ENCODE measurements at regions not wholly inside any gene's neighbourhood (a gene's known extent, or its start where the extent isn't known, plus 50 kb on each side); places are given as distances from the start of the nearest gene placed in this dataset.

DNA sequence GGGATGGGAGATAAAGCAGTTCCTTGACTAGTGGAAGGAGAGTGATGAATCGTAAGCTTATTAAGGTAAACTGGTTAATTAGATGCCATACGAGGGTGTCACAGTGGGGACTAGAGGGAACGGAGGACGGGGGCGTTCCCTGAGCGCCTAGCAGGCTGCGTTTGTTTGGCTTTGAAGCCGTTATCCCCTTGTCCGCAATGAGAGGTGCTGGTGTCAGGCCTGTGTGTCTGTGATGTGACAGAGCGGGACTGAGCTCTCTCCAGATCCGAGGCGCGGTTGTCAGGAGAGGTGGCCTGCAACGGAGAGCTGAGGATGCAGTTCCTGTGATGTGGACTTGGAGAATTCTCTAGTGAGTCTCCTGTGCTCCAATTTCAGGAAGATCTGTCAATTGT, 60.0 kb upstream of the PRPS1L1 start:
- TF ChIP-seq SP1 (CRISPR knock-in tag; conservative IDR thresholded peaks at IDR 0.05) (no peak), ETV6 (CRISPR knock-in tag; IDR thresholded peaks at IDR 0.05) (no peak), TCF7 (CRISPR knock-in tag; IDR thresholded peaks at IDR 0.05; ENCODE audit: low read depth) (no peak)
- TF ChIP-seq, protein P1, sequence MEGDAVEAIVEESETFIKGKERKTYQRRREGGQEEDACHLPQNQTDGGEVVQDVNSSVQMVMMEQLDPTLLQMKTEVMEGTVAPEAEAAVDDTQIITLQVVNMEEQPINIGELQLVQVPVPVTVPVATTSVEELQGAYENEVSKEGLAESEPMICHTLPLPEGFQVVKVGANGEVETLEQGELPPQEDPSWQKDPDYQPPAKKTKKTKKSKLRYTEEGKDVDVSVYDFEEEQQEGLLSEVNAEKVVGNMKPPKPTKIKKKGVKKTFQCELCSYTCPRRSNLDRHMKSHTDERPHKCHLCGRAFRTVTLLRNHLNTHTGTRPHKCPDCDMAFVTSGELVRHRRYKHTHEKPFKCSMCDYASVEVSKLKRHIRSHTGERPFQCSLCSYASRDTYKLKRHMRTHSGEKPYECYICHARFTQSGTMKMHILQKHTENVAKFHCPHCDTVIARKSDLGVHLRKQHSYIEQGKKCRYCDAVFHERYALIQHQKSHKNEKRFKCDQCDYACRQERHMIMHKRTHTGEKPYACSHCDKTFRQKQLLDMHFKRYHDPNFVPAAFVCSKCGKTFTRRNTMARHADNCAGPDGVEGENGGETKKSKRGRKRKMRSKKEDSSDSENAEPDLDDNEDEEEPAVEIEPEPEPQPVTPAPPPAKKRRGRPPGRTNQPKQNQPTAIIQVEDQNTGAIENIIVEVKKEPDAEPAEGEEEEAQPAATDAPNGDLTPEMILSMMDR (IDR thresholded peaks at IDR 0.05): no peak
- TF ChIP-seq, protein P2, sequence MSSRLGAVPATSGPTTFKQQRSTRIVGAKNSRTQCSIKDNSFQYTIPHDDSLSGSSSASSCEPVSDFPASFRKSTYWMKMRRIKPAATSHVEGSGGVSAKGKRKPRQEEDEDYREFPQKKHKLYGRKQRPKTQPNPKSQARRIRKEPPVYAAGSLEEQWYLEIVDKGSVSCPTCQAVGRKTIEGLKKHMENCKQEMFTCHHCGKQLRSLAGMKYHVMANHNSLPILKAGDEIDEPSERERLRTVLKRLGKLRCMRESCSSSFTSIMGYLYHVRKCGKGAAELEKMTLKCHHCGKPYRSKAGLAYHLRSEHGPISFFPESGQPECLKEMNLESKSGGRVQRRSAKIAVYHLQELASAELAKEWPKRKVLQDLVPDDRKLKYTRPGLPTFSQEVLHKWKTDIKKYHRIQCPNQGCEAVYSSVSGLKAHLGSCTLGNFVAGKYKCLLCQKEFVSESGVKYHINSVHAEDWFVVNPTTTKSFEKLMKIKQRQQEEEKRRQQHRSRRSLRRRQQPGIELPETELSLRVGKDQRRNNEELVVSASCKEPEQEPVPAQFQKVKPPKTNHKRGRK (CRISPR knock-in tag; IDR thresholded peaks at IDR 0.05; ENCODE audit: borderline replicate concordance): no peak
